Skeletal muscle tissue (tissue), 3 donors: ENCODE measurements at regions not wholly inside any gene's neighbourhood (a gene's known extent, or its start where the extent isn't known, plus 50 kb on each side); places are given as distances from the start of the nearest gene placed in this dataset.

Source experiments
- H3K27ac ChIP-seq: one replicate; pipeline ENCODE4 v1.7.0; 2013; ENCODE audit warnings: mild to moderate bottlenecking, low read depth, low read length, inconsistent platforms
- H3K27me3 ChIP-seq, 3 donors: one replicate each; pipeline ENCODE4 v1.7.0; 2013; ENCODE audit warnings: low read length in 3 of 3; ENCODE audit not compliant: control insufficient read depth in 3 of 3, insufficient read depth in 3 of 3
- H3K36me3 ChIP-seq, 3 donors: one replicate each; pipeline ENCODE4 v1.7.0; 2013; ENCODE audit warnings: low read length in 3 of 3; ENCODE audit not compliant: control insufficient read depth in 3 of 3, insufficient read depth in 3 of 3
- H3K4me1 ChIP-seq, 3 donors: one replicate each; pipeline ENCODE4 v1.7.0; 2013; ENCODE audit warnings: low read length in 3 of 3, mild to moderate bottlenecking in 3 of 3; ENCODE audit not compliant: control insufficient read depth in 3 of 3, insufficient read depth in 3 of 3
- H3K4me3 ChIP-seq, 3 donors: one replicate each; pipeline ENCODE4 v1.7.0; 2013; ENCODE audit warnings: low read length in 3 of 3
- H3K9ac ChIP-seq, 3 donors: one replicate each; pipeline ENCODE4 v1.7.0; 2013; ENCODE audit warnings: low read length in 3 of 3, mild to moderate bottlenecking in 3 of 3, moderate library complexity in 2 of 3, low read depth in 1 of 3
- H3K9me3 ChIP-seq, 3 donors: one replicate each; pipeline ENCODE4 v1.7.0; 2013; ENCODE audit warnings: low read length in 3 of 3; ENCODE audit not compliant: control insufficient read depth in 3 of 3
- donor health status: Osteomylitis.

- H3K36me3 ChIP-seq, result no peaks in the 10 kb centered on the region
- H3K27ac ChIP-seq, result no peak overlapping the region
- peaks cover 0 to 8% (median 5%) of the 10 kb centered on the region in 3 donors for H3K4me1 ChIP-seq
- H3K27me3 ChIP-seq, result no peaks in the 10 kb centered on the region
- H3K9me3 ChIP-seq, result no peaks in the 10 kb centered on the region
- H3K9ac ChIP-seq, result no peak overlapping the region
- H3K4me3 ChIP-seq, result no peak overlapping the region
Measured at GRCh38 chr6:165204807-165205545, 104.4 kb downstream of the C6orf118 start.

DNA sequence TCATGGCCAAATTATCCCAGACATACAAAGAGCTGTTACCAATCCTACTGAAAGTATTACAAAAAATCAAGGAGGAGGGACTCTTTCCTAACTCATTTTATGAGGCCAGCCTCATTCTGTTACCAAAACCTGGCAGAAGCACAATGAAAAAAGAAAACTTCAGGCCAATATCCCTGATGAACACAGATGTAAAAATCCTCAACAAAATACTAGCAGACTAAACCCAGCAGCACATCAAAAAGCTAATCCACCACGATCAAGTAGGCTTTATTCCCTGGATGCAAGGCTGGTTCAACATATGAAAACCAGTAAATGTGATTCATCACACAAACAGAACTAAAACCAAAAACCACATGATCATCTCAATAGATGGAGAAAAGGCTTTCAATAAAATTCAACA, 109.2 kb downstream of the C6orf118 start:
- no peak overlapping the region for H3K9ac ChIP-seq
- H3K27me3 ChIP-seq, result no peaks in the 10 kb centered on the region
- H3K9me3 ChIP-seq, result no peaks in the 10 kb centered on the region
- no peak overlapping the region for H3K27ac ChIP-seq
- H3K4me3 ChIP-seq, result no peak overlapping the region
- H3K4me1 ChIP-seq, result peaks cover 0 to 5% (median 4%) of the 10 kb centered on the region in 3 donors
- no peaks in the 10 kb centered on the region for H3K36me3 ChIP-seq

- Histone ChIP-seq H3K9me3 (peaks cover 0 to 2% (median 0%) of the 10 kb centered on the region in 3 donors), H3K4me1 (no peaks in the 10 kb centered on the region), H3K36me3 (no peaks in the 10 kb centered on the region), H3K9ac (no peak overlapping the region), H3K27me3 (no peaks in the 10 kb centered on the region), H3K27ac (no peak overlapping the region), H3K4me3 (no peak overlapping the region)
Measured at GRCh38 chr6:165191461-165191860, 117.9 kb downstream of the C6orf118 start.

GRCh38 chr6:165186441-165187205, 122.8 kb downstream of the C6orf118 start:
- H3K9me3 ChIP-seq, result no peaks in the 10 kb centered on the region
- H3K4me3 ChIP-seq, result no peak overlapping the region
- no peak overlapping the region for H3K9ac ChIP-seq
- H3K27me3 ChIP-seq, result no peaks in the 10 kb centered on the region
- no peak overlapping the region for H3K27ac ChIP-seq
- peaks cover 0 to 3% (median 0%) of the 10 kb centered on the region in 3 donors for H3K4me1 ChIP-seq
- H3K36me3 ChIP-seq, result no peaks in the 10 kb centered on the region

- Histone ChIP-seq H3K27me3 (no peaks in the 10 kb centered on the region), H3K9ac (no peak overlapping the region), H3K4me3 (no peak overlapping the region), H3K4me1 (peaks cover 0 to 3% (median 0%) of the 10 kb centered on the region in 3 donors), H3K36me3 (no peaks in the 10 kb centered on the region), H3K27ac (no peak overlapping the region), H3K9me3 (no peaks in the 10 kb centered on the region)
Measured at GRCh38 chr6:165186041-165186440, 123.4 kb downstream of the C6orf118 start.

DNA sequence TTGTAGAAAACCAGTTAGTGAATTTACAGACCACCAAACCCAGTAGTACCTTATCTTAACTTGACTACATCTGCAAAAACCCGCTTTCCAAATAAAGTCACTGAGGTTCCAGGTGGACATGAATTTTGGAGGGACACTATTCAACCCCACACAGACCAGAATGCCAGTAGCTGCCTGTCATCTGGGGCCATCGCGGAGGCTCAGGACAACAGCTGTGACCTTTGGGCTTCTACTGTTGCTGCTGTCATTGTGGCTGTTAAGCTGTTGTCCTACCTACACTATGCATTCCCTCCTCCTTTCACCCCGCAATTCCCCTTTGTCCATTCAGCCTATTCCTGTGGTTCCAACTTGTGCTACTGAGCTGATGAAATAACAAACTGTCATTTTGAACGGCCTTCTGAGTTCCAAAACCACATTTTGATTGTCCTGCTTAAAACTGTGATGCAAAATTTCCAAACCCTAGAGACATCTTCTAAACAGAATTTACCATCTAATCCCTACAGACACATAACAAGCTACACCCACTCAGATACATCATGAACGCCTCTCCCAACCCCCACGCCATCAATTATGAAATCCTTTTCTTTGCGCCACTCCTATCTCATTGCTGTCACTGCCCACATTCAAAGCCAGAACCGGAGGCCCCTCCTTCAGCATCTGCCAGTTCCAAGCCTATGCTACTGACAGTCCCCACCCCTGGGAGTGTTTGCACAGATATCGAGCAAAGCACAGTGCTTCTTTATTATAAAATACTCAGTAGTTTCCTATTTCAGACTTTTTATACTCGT, 125.0 kb downstream of the C6orf118 start:
- H3K27me3 ChIP-seq, result no peaks in the 10 kb centered on the region
- H3K27ac ChIP-seq, result no peak overlapping the region
- H3K4me3 ChIP-seq, result no peak overlapping the region
- H3K9me3 ChIP-seq, result no peaks in the 10 kb centered on the region
- H3K4me1 ChIP-seq, result peaks cover 0 to 3% (median 0%) of the 10 kb centered on the region in 3 donors
- no peaks in the 10 kb centered on the region for H3K36me3 ChIP-seq
- H3K9ac ChIP-seq, result no peak overlapping the region

DNA sequence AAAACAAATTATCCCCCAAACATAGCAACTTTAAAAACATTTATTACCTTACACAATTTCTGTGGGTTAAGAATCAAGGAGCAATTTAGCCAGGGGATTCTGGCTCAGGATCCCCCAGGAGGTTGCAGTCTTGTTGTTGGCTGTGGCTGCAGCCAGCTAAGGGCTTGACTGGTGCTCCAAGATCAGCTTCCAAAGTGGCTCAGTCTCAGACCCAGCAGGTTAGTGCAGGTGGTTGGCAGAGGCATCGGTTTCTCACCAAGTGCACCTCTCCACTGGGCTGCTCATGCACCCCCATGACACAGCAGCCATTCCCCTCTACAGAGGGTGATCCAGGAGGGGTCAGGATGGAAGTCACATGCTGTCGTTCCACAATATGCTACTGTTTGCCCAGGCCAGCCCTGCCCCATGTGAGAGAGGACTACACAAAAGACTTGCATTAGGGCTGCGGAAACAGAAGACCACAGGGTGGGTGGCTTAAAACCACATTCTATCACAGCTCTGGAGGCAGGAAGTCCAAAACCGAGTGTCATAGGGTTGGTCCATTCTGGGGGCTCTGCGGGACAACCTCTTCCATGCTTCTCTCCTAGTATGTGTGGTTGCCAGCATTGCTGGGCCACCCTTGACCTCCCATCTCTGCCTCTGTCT, 125.8 kb downstream of the C6orf118 start:
- Histone ChIP-seq H3K27me3 (no peaks in the 10 kb centered on the region), H3K4me1 (peaks cover 0 to 3% (median 0%) of the 10 kb centered on the region in 3 donors), H3K36me3 (no peaks in the 10 kb centered on the region), H3K27ac (no peak overlapping the region), H3K9ac (no peak overlapping the region), H3K9me3 (no peaks in the 10 kb centered on the region), H3K4me3 (no peak overlapping the region)

DNA sequence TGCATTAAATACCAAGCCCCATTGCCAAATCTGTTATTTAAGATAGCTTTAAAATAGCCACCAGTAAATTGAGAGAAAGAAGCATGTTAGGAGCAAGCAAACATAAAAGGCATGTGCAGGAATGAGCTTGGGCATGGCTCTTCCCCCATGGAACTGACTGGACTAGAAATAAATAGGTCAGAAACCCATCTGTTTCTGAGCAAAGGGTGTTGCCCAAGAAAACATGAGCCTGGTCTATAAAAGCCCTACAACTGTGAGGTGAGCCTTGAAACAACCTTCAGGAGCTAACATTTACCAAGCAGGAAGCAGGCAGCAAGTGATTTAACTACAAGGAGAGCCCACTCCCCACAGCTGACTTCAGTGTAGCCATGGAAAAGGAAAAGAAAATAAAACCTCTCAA, 126.3 kb downstream of the C6orf118 start:
- no peak overlapping the region for H3K27ac ChIP-seq
- no peaks in the 10 kb centered on the region for H3K36me3 ChIP-seq
- no peak overlapping the region for H3K4me3 ChIP-seq
- no peak overlapping the region for H3K9ac ChIP-seq
- peaks cover 0 to 3% (median 0%) of the 10 kb centered on the region in 3 donors for H3K4me1 ChIP-seq
- H3K27me3 ChIP-seq, result no peaks in the 10 kb centered on the region
- no peaks in the 10 kb centered on the region for H3K9me3 ChIP-seq

- H3K4me3 ChIP-seq, result no peak overlapping the region
- no peak overlapping the region for H3K27ac ChIP-seq
- no peak overlapping the region for H3K9ac ChIP-seq
- H3K36me3 ChIP-seq, result no peaks in the 10 kb centered on the region
- peaks cover 0 to 3% (median 0%) of the 10 kb centered on the region in 3 donors for H3K4me1 ChIP-seq
- H3K27me3 ChIP-seq, result no peaks in the 10 kb centered on the region
- no peaks in the 10 kb centered on the region for H3K9me3 ChIP-seq
Measured at GRCh38 chr6:165181951-165182414, 127.4 kb downstream of the C6orf118 start.
